ENCODE measurements at regions not wholly inside any gene's neighbourhood (a gene's known extent, or its start where the extent isn't known, plus 50 kb on each side); places are given as distances from the start of the nearest gene placed in this dataset.

DNA sequence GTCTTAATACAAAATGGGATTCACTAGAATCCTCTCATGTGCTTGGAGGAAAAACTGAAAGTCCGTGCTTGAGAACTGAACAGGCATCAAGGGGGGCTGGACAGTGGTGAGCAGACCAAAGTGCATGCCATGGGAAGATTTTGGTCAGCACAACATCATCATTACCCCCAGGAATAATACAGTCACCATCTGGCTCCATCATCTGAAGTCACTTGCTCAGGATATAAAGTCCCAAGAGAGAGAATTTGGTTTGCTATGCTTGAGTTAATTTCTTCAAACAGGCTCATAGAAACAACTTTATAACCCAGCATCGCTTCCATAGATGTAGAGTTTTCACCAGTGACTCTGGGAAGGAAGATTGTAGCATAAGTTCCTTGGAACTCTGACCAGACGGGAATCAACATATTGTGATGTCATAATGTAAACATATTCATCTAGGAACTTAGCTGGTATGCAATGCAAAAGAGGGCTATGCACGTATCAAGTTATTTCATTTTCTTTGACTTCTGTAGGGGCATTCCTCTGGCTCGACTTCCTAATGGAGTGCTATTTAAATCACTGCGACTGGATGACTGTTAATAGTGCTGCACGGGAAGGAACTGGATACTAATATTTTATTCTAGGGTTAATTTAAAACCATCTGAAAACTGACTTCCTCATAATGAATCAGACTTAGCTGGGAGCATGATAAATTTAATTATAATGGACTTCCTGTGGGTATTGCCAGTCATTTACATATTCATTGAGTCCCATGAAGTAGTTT is 145.2 kb downstream of the MTRR start:
- ChIA-PET SMC1A (ENCODE audit: uncharacterized antibody, unreplicated experiment) (no interaction called here), POLR2A (no interaction called here), RAD21 (ENCODE audit: unreplicated experiment) (no interaction called here), CTCF (no interaction called here)
- WGBS (ENCODE audit: insufficient coverage, insufficient replicate concordance, low lambda C conversion rate, missing lambda C conversion rate): under 1% methylated on average over 7 of the region's 7 CpGs
- Histone ChIP-seq H3K4me3 (no peak overlapping the region), H3K4me1 (ENCODE audit: control insufficient read depth, insufficient read depth, low read length) (no peaks in the 10 kb centered on the region), H3K9ac (ENCODE audit: control insufficient read depth, insufficient read depth, low read length) (no peak overlapping the region), H4K20me1 (ENCODE audit: control insufficient read depth, insufficient read depth) (no peaks in the 10 kb centered on the region), H3K36me3 (ENCODE audit: control insufficient read depth in 2 of 2, insufficient read depth in 2 of 2, low read length in 1 of 2) (no peaks in the 10 kb centered on the region), H3K9me3 (replicated peaks; ENCODE audit: control insufficient read depth, insufficient read depth, low read length) (no peaks in the 10 kb centered on the region), H3K79me2 (ENCODE audit: control insufficient read depth, insufficient read depth, low read length) (no peaks in the 10 kb centered on the region), H3K27ac (ENCODE audit: control insufficient read depth, insufficient read depth) (no peak overlapping the region), H3K27me3 (replicated peaks in 1 of 2; ENCODE audit: control insufficient read depth in 2 of 2, insufficient read depth in 2 of 2, low read length in 1 of 2) (no peaks in the 10 kb centered on the region), H2AFZ (ENCODE audit: control insufficient read depth, low read depth, low read length) (no peak overlapping the region), H3K4me2 (ENCODE audit: control insufficient read depth, insufficient read depth) (no peak overlapping the region)
- BruUV-seq (replicated peaks): no TSS peak
- TF ChIP-seq, protein P1, sequence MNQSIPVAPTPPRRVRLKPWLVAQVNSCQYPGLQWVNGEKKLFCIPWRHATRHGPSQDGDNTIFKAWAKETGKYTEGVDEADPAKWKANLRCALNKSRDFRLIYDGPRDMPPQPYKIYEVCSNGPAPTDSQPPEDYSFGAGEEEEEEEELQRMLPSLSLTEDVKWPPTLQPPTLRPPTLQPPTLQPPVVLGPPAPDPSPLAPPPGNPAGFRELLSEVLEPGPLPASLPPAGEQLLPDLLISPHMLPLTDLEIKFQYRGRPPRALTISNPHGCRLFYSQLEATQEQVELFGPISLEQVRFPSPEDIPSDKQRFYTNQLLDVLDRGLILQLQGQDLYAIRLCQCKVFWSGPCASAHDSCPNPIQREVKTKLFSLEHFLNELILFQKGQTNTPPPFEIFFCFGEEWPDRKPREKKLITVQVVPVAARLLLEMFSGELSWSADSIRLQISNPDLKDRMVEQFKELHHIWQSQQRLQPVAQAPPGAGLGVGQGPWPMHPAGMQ (IDR thresholded peaks at IDR 0.05; ENCODE audit: borderline replicate concordance): no peak
- TF ChIP-seq, protein P2, sequence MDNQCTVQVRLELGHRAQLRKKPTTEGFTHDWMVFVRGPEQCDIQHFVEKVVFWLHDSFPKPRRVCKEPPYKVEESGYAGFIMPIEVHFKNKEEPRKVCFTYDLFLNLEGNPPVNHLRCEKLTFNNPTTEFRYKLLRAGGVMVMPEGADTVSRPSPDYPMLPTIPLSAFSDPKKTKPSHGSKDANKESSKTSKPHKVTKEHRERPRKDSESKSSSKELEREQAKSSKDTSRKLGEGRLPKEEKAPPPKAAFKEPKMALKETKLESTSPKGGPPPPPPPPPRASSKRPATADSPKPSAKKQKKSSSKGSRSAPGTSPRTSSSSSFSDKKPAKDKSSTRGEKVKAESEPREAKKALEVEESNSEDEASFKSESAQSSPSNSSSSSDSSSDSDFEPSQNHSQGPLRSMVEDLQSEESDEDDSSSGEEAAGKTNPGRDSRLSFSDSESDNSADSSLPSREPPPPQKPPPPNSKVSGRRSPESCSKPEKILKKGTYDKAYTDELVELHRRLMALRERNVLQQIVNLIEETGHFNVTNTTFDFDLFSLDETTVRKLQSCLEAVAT (IDR thresholded peaks at IDR 0.05): no peak
- TF ChIP-seq BHLHE40 (IDR thresholded peaks at IDR 0.05; ENCODE audit: borderline replicate concordance in 1 of 2, low read depth in 2 of 2, low read length in 1 of 2): no peak
- TF ChIP-seq PAX8 (IDR thresholded peaks at IDR 0.05): no peak
- no peak for TF ChIP-seq FOS (IDR thresholded peaks at IDR 0.05; ENCODE audit: borderline replicate concordance, extremely low read depth, insufficient read length)
- TF ChIP-seq, protein P3, sequence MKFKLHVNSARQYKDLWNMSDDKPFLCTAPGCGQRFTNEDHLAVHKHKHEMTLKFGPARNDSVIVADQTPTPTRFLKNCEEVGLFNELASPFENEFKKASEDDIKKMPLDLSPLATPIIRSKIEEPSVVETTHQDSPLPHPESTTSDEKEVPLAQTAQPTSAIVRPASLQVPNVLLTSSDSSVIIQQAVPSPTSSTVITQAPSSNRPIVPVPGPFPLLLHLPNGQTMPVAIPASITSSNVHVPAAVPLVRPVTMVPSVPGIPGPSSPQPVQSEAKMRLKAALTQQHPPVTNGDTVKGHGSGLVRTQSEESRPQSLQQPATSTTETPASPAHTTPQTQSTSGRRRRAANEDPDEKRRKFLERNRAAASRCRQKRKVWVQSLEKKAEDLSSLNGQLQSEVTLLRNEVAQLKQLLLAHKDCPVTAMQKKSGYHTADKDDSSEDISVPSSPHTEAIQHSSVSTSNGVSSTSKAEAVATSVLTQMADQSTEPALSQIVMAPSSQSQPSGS (IDR thresholded peaks at IDR 0.05; ENCODE audit: low read length): no peak
- no peak for TF ChIP-seq YY1 (IDR thresholded peaks at IDR 0.05; ENCODE audit: low read depth, low read length)
- TF ChIP-seq DPF2 (IDR thresholded peaks at IDR 0.05): no peak
- TF ChIP-seq TCF12 (IDR thresholded peaks at IDR 0.05; ENCODE audit: low read depth, low read length): no peak
- TF ChIP-seq SMAD5 (IDR thresholded peaks at IDR 0.05; ENCODE audit: low read depth): no peak
- ATAC-seq: no peak
- FAIRE-seq: no peak
- in situ Hi-C loops (cut with MboI) (no loop called here), intact Hi-C loops (cut with micrococcal nuclease; ENCODE audit: unreplicated experiment) (no loop called here)
- DNase-seq (ENCODE audit: low read depth, low spot score): no peak

Measured in GM12878 (cell line).